ENCODE measurements at regions not wholly inside any gene's neighbourhood (a gene's known extent, or its start where the extent isn't known, plus 50 kb on each side); places are given as distances from the start of the nearest gene placed in this dataset.
"Not testable (repeated sequence)": the region's sequence is repeated elsewhere in the genome, so short reads cannot be mapped to it uniquely, and the experiment has no call there.

DNA sequence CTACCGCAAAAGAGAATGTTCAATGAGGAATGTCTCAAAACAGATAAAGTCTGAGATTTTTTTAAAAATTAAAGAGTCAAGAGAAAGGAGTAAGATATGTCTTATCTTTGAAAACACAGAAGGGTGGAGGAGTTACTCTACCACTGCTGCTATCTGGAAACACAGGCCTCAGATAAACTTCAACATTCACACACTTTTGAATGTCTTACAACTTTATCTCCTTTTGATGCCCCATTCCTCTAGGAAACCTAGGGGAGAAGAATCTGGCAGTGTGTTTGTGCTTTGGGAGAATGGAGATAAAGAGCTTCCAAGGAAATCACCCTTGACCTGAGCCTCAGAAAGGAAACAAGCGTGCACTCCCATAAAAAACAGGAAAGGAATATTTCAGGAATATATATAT lies 468.2 kb downstream of the PLOD2 start:
- no peak overlapping the region for H3K27ac Mint-ChIP-seq
- no peak overlapping the region for H3K4me3 Mint-ChIP-seq (ENCODE audit: low read depth)
- DNase-seq (ENCODE audit: low spot score, unreplicated experiment), result no peak
- H3K36me3 Mint-ChIP-seq (ENCODE audit: insufficient read depth), result no peaks in the 10 kb centered on the region
- H3K4me1 Mint-ChIP-seq (ENCODE audit: low read depth), result no peaks in the 10 kb centered on the region
- H3K27me3 Mint-ChIP-seq, result no peaks in the 10 kb centered on the region
- TF ChIP-seq, protein P1, sequence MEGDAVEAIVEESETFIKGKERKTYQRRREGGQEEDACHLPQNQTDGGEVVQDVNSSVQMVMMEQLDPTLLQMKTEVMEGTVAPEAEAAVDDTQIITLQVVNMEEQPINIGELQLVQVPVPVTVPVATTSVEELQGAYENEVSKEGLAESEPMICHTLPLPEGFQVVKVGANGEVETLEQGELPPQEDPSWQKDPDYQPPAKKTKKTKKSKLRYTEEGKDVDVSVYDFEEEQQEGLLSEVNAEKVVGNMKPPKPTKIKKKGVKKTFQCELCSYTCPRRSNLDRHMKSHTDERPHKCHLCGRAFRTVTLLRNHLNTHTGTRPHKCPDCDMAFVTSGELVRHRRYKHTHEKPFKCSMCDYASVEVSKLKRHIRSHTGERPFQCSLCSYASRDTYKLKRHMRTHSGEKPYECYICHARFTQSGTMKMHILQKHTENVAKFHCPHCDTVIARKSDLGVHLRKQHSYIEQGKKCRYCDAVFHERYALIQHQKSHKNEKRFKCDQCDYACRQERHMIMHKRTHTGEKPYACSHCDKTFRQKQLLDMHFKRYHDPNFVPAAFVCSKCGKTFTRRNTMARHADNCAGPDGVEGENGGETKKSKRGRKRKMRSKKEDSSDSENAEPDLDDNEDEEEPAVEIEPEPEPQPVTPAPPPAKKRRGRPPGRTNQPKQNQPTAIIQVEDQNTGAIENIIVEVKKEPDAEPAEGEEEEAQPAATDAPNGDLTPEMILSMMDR (IDR thresholded peaks at IDR 0.05; ENCODE audit: unreplicated experiment), result no peak
- H3K9me3 Mint-ChIP-seq (ENCODE audit: low read depth), result no peaks in the 10 kb centered on the region

DNA sequence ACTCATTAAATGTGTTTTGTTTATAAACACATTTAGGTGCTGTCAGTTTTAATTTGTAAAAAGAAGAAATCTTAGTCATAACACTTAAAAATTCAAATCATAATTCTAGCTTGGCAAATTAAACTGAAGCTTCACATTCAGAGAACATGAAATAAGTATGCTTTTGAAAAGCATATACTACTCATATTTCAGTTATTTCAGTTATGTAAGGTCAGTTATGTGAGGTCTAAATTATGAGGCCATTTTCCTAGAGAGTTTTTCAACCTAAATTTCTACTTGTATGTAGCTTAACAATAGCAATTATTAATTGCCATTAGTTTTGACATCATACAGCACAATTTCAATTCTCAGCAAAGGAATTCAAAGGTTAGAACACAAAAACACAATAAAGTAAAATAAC lies 465.0 kb downstream of the PLOD2 start:
- Mint-ChIP-seq H3K36me3 (ENCODE audit: insufficient read depth) (no peaks in the 10 kb centered on the region), H3K27me3 (no peaks in the 10 kb centered on the region), H3K27ac (no peak overlapping the region), H3K4me3 (ENCODE audit: low read depth) (no peak overlapping the region), H3K4me1 (ENCODE audit: low read depth) (no peaks in the 10 kb centered on the region), H3K9me3 (ENCODE audit: low read depth) (no peaks in the 10 kb centered on the region)
- no peak for DNase-seq (ENCODE audit: low spot score, unreplicated experiment)
- TF ChIP-seq, protein P1 (IDR thresholded peaks at IDR 0.05; ENCODE audit: unreplicated experiment), result no peak

DNA sequence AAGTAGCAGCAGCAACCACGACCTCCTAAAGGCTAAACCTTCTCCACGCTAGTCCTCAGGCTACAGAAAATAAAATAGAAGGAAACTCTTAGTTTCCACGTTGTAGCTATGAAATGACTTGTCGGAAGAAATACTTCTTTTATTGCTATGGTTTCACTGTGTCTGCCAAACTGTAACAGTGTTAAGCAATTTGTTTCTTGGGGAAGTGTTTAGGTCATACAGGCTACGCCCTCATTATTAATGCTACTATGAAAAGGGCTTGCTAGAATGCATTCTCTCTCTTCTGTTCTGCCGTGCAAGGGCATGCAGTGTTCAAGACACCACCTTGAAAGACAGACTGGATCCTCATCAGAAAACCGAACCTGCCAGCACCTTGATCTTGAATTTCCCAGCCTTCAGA lies 462.7 kb downstream of the PLOD2 start:
- Mint-ChIP-seq H3K9me3 (ENCODE audit: low read depth) (no peaks in the 10 kb centered on the region), H3K4me3 (ENCODE audit: low read depth) (no peak overlapping the region), H3K27ac (no peak overlapping the region), H3K4me1 (ENCODE audit: low read depth) (peaks cover 2% of the 10 kb centered on the region), H3K27me3 (no peaks in the 10 kb centered on the region), H3K36me3 (ENCODE audit: insufficient read depth) (no peaks in the 10 kb centered on the region)
- no peak for DNase-seq (ENCODE audit: low spot score, unreplicated experiment)
- TF ChIP-seq, protein P1 (IDR thresholded peaks at IDR 0.05; ENCODE audit: unreplicated experiment), result no peak

DNA sequence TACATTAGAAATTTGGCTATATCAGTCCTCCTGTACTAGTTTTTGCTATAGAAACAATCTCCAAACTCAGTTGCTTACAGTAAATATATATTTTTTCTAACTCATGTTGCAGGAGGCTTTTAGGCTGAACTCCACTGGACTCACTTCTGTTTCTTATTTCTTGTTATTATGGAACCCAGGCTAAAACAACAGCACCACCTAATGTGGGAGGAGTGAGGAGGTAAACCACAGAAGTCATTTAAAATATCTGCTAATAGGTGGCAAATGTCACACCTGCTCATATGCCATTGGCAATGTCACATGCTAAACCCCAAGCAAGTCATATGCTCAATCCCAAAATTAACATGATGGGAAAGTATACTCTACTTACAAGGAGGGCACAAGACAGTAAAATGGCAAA lies 462.2 kb downstream of the PLOD2 start:
- Mint-ChIP-seq H3K27ac (no peak overlapping the region), H3K4me3 (ENCODE audit: low read depth) (no peak overlapping the region), H3K4me1 (ENCODE audit: low read depth) (peaks cover 2% of the 10 kb centered on the region), H3K36me3 (ENCODE audit: insufficient read depth) (no peaks in the 10 kb centered on the region), H3K27me3 (no peaks in the 10 kb centered on the region), H3K9me3 (ENCODE audit: low read depth) (no peaks in the 10 kb centered on the region)
- DNase-seq (ENCODE audit: low spot score, unreplicated experiment), result no peak
- TF ChIP-seq, protein P1 (IDR thresholded peaks at IDR 0.05; ENCODE audit: unreplicated experiment), result no peak

DNA sequence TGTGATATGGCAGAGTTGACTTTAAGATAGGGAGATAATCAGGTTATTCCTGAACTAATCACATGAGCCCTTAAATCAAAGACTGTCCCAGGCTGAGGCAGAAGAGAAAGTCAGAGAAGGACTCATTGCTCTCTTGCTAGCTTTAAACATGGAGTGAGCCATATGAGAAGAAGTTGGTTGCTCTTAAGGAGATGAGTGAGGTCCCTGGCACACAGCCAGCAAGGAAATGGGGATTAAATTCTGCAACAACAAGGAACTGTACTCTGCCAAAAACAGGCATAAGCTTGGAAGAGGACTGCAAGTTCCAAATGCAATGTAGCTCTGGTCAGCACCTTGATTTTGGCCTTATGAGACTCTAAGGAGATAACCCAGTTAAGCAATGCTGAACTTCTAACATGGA lies 457.0 kb downstream of the PLOD2 start:
- H3K36me3 Mint-ChIP-seq (ENCODE audit: insufficient read depth), result no peaks in the 10 kb centered on the region
- H3K9me3 Mint-ChIP-seq (ENCODE audit: low read depth), result peaks cover under 1% of the 10 kb centered on the region
- no peaks in the 10 kb centered on the region for H3K27me3 Mint-ChIP-seq
- no peak for DNase-seq (ENCODE audit: low spot score, unreplicated experiment)
- TF ChIP-seq, protein P1 (IDR thresholded peaks at IDR 0.05; ENCODE audit: unreplicated experiment), result no peak
- H3K27ac Mint-ChIP-seq, result no peak overlapping the region
- peaks cover 4% of the 10 kb centered on the region for H3K4me1 Mint-ChIP-seq (ENCODE audit: low read depth)
- no peak overlapping the region for H3K4me3 Mint-ChIP-seq (ENCODE audit: low read depth)

DNA sequence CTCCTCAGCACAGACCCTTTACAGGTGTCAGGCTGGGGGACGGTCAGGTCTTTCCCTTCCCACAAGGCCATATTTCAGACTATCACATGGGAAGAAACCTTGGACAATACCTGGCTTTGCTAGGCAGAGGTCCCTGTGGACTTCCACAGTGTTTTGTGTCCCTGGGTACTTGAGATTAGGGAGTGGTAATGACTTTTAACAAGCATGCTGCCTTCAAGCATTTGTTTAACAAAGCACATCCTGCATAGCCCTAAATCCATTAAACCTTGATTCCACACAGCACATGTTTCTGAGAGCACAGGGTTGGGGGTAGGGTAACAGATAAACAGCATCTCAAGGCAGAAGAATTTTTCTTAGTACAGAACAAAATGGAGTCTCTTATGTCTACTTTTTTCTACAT lies 451.2 kb downstream of the PLOD2 start:
- H3K4me1 Mint-ChIP-seq (ENCODE audit: low read depth); DNase-seq (ENCODE audit: low spot score, unreplicated experiment); H3K36me3 Mint-ChIP-seq (ENCODE audit: insufficient read depth); H3K4me3 Mint-ChIP-seq (ENCODE audit: low read depth); H3K27me3 Mint-ChIP-seq; H3K27ac Mint-ChIP-seq: not testable (repeated sequence)
- H3K9me3 Mint-ChIP-seq (ENCODE audit: low read depth), result peaks cover 26% of the 10 kb centered on the region

All from progenitor cell of endocrine pancreas (in vitro differentiated cells).